HEK293 (cell line): ENCODE measurements at regions not wholly inside any gene's neighbourhood (a gene's known extent, or its start where the extent isn't known, plus 50 kb on each side); places are given as distances from the start of the nearest gene placed in this dataset.

ENCODE experiments used
- CTCF ChIA-PET: fragments of 350-600 bp; formaldehyde crosslinking; extraction: SDS; loops from one replicate; lab custom pipeline; 2021; ENCODE audit warnings: antibody characterized with exemption; lab: Yijun Ruan, JAX
- POLR2A ChIA-PET: fragments of 300-600 bp; formaldehyde crosslinking; extraction: SDS; loops from one replicate; lab custom pipeline; 2020; ENCODE audit warnings: antibody characterized with exemption, inconsistent platforms; lab: Yijun Ruan, JAX
- H3K27ac ChIP-seq: fragments of 200-500 bp; sonication (Bioruptor generic); 2 replicates; pipeline ENCODE4 v1.5.1; 2014; ENCODE audit warnings: low read depth, low read length, control low read depth, inconsistent platforms; ENCODE audit errors: extremely low read depth
- H3K36me3 ChIP-seq, 2 experiments: fragments of 200-500 bp in 1 of 2; sonication (Bioruptor generic) in 1 of 2; 1 replicate in 1 of 2; 2 replicates in 1 of 2; pipeline ENCODE4 v1.5.1; 2014 to 2017; ENCODE audit warnings: inconsistent platforms in 2 of 2, low read length in 2 of 2; ENCODE audit not compliant: control insufficient read depth in 2 of 2, insufficient read depth in 1 of 2
- H3K4me1 ChIP-seq: fragments of 200-500 bp; sonication (Bioruptor generic); 2 replicates; pipeline ENCODE4 v1.5.1; 2014; ENCODE audit warnings: mild to moderate bottlenecking, low read length, inconsistent platforms; ENCODE audit not compliant: control insufficient read depth, insufficient read depth
- H3K4me3 ChIP-seq: 2 replicates; pipeline ENCODE4 v1.5.1; 2011; ENCODE audit warnings: low read depth, mild to moderate bottlenecking, control low read depth, low read length, moderate library complexity
- H3K9me3 ChIP-seq: fragments of 200-500 bp; sonication (Bioruptor generic); 2 replicates; pipeline ENCODE4 v1.5.1; 2014; ENCODE audit warnings: low read depth, low read length, inconsistent platforms; ENCODE audit not compliant: control insufficient read depth, insufficient read depth
- FEZF1 ChIP-seq: fragments of 450-650 bp; formaldehyde crosslinking; IDR thresholded peaks from 2 replicates; pipeline ENCODE4 v1.5.1; 2016; ENCODE audit warnings: missing biosample characterization, missing genetic modification characterization
- GFI1B ChIP-seq: fragments of 450-650 bp; formaldehyde crosslinking; IDR thresholded peaks from 2 replicates; pipeline ENCODE4 v1.5.1; 2016; ENCODE audit warnings: missing biosample characterization, missing genetic modification characterization
- GLI4 ChIP-seq: fragments of 450-650 bp; formaldehyde crosslinking; IDR thresholded peaks from 2 replicates; pipeline ENCODE4 v1.5.1; 2016; ENCODE audit warnings: missing biosample characterization, missing genetic modification characterization
- HOXD13 ChIP-seq: sonication (generic); formaldehyde crosslinking; IDR thresholded peaks from 2 replicates; pipeline ENCODE4 v1.8.0; 2022; ENCODE audit warnings: missing genetic modification reagents, borderline replicate concordance
- KLF9 ChIP-seq: fragments of 450-650 bp; formaldehyde crosslinking; IDR thresholded peaks from 2 replicates; pipeline ENCODE4 v1.5.1; 2016; ENCODE audit warnings: missing biosample characterization, missing genetic modification characterization, low read depth
- PRDM1 ChIP-seq: fragments of 450-650 bp; formaldehyde crosslinking; IDR thresholded peaks from 2 replicates; pipeline ENCODE4; 2016; ENCODE audit warnings: missing biosample characterization, missing genetic modification characterization
- REPIN1 ChIP-seq: fragments of 450-650 bp; formaldehyde crosslinking; IDR thresholded peaks from 2 replicates; pipeline ENCODE4 v1.5.1; 2017; ENCODE audit warnings: missing biosample characterization, missing genetic modification characterization, low read depth
- SP2 ChIP-seq: fragments of 450-650 bp; formaldehyde crosslinking; IDR thresholded peaks from 2 replicates; pipeline ENCODE4 v1.5.1; 2016; ENCODE audit warnings: missing biosample characterization, missing genetic modification characterization
- SP3 ChIP-seq: fragments of 450-650 bp; formaldehyde crosslinking; IDR thresholded peaks from 2 replicates; pipeline ENCODE4 v1.5.1; 2016; ENCODE audit warnings: missing biosample characterization, missing genetic modification characterization
- TCF7L2 ChIP-seq: IDR thresholded peaks from 2 replicates; pipeline ENCODE4 v1.6.1; 2011; ENCODE audit warnings: low read depth, mild to moderate bottlenecking, inconsistent platforms, low read length, moderate library complexity, borderline replicate concordance
- ZFP3 ChIP-seq: fragments of 450-650 bp; formaldehyde crosslinking; IDR thresholded peaks from 2 replicates; pipeline ENCODE4 v1.5.1; 2016; ENCODE audit warnings: low read depth, missing biosample characterization, missing genetic modification characterization
- ZFP37 ChIP-seq: fragments of 450-650 bp; formaldehyde crosslinking; IDR thresholded peaks from 2 replicates; pipeline ENCODE4 v1.5.1; 2016; ENCODE audit warnings: missing biosample characterization, missing genetic modification characterization
- ZFP41 ChIP-seq: fragments of 450-650 bp; formaldehyde crosslinking; IDR thresholded peaks from 2 replicates; pipeline ENCODE4 v1.5.1; 2016; ENCODE audit warnings: missing biosample characterization, missing genetic modification characterization, borderline replicate concordance
- ZNF146 ChIP-seq: fragments of 450-650 bp; formaldehyde crosslinking; IDR thresholded peaks from 2 replicates; pipeline ENCODE4 v1.5.1; 2016; ENCODE audit warnings: missing biosample characterization, missing genetic modification characterization
- ZNF169 ChIP-seq: fragments of 450-650 bp; formaldehyde crosslinking; IDR thresholded peaks from 2 replicates; pipeline ENCODE4 v1.5.1; 2016; ENCODE audit warnings: missing biosample characterization, missing genetic modification characterization
- ZNF23 ChIP-seq: fragments of 450-650 bp; formaldehyde crosslinking; IDR thresholded peaks from 2 replicates; pipeline ENCODE4 v1.5.1; 2016; ENCODE audit warnings: missing biosample characterization, missing genetic modification characterization, borderline replicate concordance
- ZNF324 ChIP-seq: fragments of 450-650 bp; formaldehyde crosslinking; IDR thresholded peaks from 2 replicates; pipeline ENCODE4 v1.5.1; 2016; ENCODE audit warnings: missing biosample characterization, missing genetic modification characterization
- ZNF398 ChIP-seq: fragments of 450-650 bp; formaldehyde crosslinking; IDR thresholded peaks from 2 replicates; pipeline ENCODE4 v1.5.1; 2017; ENCODE audit warnings: missing biosample characterization, missing genetic modification characterization
- ZNF529 ChIP-seq: fragments of 450-650 bp; formaldehyde crosslinking; IDR thresholded peaks from 2 replicates; pipeline ENCODE4 v1.5.1; 2017; ENCODE audit warnings: missing genetic modification characterization, missing biosample characterization; ENCODE audit not compliant: insufficient replicate concordance
- ZNF548 ChIP-seq: fragments of 450-650 bp; formaldehyde crosslinking; IDR thresholded peaks from 2 replicates; pipeline ENCODE4 v1.5.1; 2016; ENCODE audit warnings: missing biosample characterization, missing genetic modification characterization
- ZNF558 ChIP-seq: fragments of 450-650 bp; formaldehyde crosslinking; IDR thresholded peaks from 2 replicates; pipeline ENCODE4 v1.5.1; 2016; ENCODE audit warnings: missing biosample characterization, missing genetic modification characterization
- ZNF621 ChIP-seq: fragments of 450-650 bp; formaldehyde crosslinking; IDR thresholded peaks from 2 replicates; pipeline ENCODE4 v1.5.1; 2017; ENCODE audit warnings: missing biosample characterization, missing genetic modification characterization
- TF ChIP-seq, protein P1 (sequence below): fragments of 450-650 bp; formaldehyde crosslinking; IDR thresholded peaks from 2 replicates; pipeline ENCODE4 v1.5.1; 2017; ENCODE audit warnings: missing biosample characterization, missing genetic modification characterization

DNA sequence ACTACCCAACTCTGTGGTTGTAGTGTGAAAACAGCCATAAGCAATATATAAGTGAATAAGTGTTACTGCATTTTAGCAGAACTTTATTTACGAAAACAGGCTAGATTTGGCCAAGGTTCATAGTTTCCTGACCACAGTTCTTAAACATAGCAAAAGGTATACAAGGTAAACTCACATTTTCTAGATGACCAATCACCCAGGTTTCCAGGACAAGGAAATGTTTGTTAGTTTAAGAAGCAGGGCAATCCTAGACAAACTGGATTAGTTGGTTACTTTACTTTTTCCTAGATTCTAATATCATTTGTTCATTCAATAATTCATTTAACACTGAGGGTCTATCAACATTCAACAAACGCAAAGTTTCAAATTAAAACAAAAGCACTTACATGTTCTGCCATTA is 201.7 kb downstream of the SPRY2 start:
- no peaks in the 10 kb centered on the region for H3K4me1 ChIP-seq
- CTCF ChIA-PET = no interaction called here
- H3K4me3 ChIP-seq = no peak overlapping the region
- POLR2A ChIA-PET = no interaction called here
- no peak for TF ChIP-seq HOXD13 (CRISPR knock-in tag)
- no peak for TF ChIP-seq ZNF324 (tag by site-specific recombination)
- no peak for TF ChIP-seq FEZF1 (tag by site-specific recombination)
- no peak for TF ChIP-seq REPIN1 (tag by site-specific recombination)
- no peak for TF ChIP-seq ZNF23 (tag by site-specific recombination)
- TF ChIP-seq KLF9 (tag by site-specific recombination) = no peak
- no peak for TF ChIP-seq GLI4
- TF ChIP-seq ZNF548 = no peak
- TF ChIP-seq ZNF169 = no peak
- TF ChIP-seq ZFP3 (tag by site-specific recombination) = no peak
- TF ChIP-seq GFI1B = no peak
- no peak for TF ChIP-seq SP2 (tag by site-specific recombination)
- TF ChIP-seq ZNF621 (tag by site-specific recombination) = no peak
- TF ChIP-seq, protein P1, sequence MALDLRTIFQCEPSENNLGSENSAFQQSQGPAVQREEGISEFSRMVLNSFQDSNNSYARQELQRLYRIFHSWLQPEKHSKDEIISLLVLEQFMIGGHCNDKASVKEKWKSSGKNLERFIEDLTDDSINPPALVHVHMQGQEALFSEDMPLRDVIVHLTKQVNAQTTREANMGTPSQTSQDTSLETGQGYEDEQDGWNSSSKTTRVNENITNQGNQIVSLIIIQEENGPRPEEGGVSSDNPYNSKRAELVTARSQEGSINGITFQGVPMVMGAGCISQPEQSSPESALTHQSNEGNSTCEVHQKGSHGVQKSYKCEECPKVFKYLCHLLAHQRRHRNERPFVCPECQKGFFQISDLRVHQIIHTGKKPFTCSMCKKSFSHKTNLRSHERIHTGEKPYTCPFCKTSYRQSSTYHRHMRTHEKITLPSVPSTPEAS = no peak
- TF ChIP-seq ZNF529 = no peak
- no peak for TF ChIP-seq ZNF558 (tag by site-specific recombination)
- no peak for TF ChIP-seq ZFP41 (tag by site-specific recombination)
- TF ChIP-seq SP3 (tag by site-specific recombination) = no peak
- TF ChIP-seq ZNF146 (tag by site-specific recombination) = no peak
- TF ChIP-seq ZFP37 = no peak
- H3K9me3 ChIP-seq = no peaks in the 10 kb centered on the region
- H3K36me3 ChIP-seq = no peaks in the 10 kb centered on the region
- no peak overlapping the region for H3K27ac ChIP-seq

DNA sequence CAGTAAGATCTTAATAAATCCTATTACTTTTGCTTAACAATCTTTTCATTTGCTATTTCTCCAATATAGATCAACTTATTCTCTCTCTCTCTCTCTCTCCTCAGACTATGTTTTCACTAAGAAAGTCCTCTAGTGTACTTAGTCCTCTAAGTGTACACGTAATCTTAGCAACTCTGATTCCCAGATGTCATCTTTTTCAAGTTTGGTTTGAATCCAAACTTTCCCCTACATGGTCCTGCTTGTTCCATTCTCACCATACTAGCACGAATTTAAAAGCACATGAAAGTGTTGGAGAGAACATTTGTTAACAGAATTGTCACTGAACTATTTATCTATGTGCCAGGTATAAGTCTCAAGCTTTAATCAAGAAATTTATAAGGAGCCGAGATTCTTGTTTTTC is 202.9 kb downstream of the SPRY2 start:
- Histone ChIP-seq H3K4me1 (no peaks in the 10 kb centered on the region), H3K36me3 (no peaks in the 10 kb centered on the region), H3K4me3 (no peak overlapping the region), H3K27ac (no peak overlapping the region), H3K9me3 (no peaks in the 10 kb centered on the region)
- ChIA-PET CTCF (no interaction called here), POLR2A (no interaction called here)
- no peak for TF ChIP-seq ZFP41 (tag by site-specific recombination)
- 0 out of 2 replicates have a peak, but pooled peaks have one; percentile 14 for TF ChIP-seq PRDM1 (tag by site-specific recombination)
- no peak for TF ChIP-seq ZNF398 (tag by site-specific recombination)

GRCh38 chr13:80134346-80134745 is 206.6 kb downstream of the SPRY2 start:
- H3K27ac ChIP-seq = no peak overlapping the region
- ChIA-PET CTCF (no interaction called here), POLR2A (interaction anchor here (0.5 to 3.2 kb wide), 2 partner anchors 12 to 207 kb away, joined by 3 to 15 read pairs; partner anchors contain the start of gene SPRY2)
- H3K9me3 ChIP-seq = no peaks in the 10 kb centered on the region
- H3K4me1 ChIP-seq = no peaks in the 10 kb centered on the region
- no peaks in the 10 kb centered on the region for H3K36me3 ChIP-seq
- no peak overlapping the region for H3K4me3 ChIP-seq
- TF ChIP-seq TCF7L2 (peak; percentile 21; the same call in 1 of the 2 replicates), KLF9 (tag by site-specific recombination) (no peak)
